CD4-positive, alpha-beta T cell (primary cell): ENCODE measurements at regions not wholly inside any gene's neighbourhood (a gene's known extent, or its start where the extent isn't known, plus 50 kb on each side); places are given as distances from the start of the nearest gene placed in this dataset.

Experiments
- ATAC-seq: fragments of 200-7000 bp; cut with Tn5 transposase; one replicate; pipeline ENCODE4 v1.10.0; 2022; ENCODE audit warnings: mild to moderate bottlenecking; ENCODE audit not compliant: poor library complexity
- CTCF ChIA-PET: fragments of 350-600 bp; sonication (Branson Sonifier 250); formaldehyde crosslinking; loops from one replicate; lab custom pipeline; 2021; ENCODE audit warnings: antibody characterized with exemption, inconsistent platforms; lab: Charles Lee
- POLR2A ChIA-PET: fragments of 350-600 bp; sonication (Branson Sonifier 250); formaldehyde crosslinking; loops from one replicate; lab custom pipeline; 2021; ENCODE audit warnings: antibody characterized with exemption, inconsistent platforms; lab: Charles Lee
- DNase-seq, 14 experiments: peaks; one replicate each; pipeline ENCODE4 v3.0.0-alpha.2; 2013 to 2020; ENCODE audit warnings: mixed read lengths in 2 of 14
- H3K27ac ChIP-seq, 2 donors: one replicate each; pipeline versions ENCODE4 v1.5.1 to v1.7.0; 2013; ENCODE audit warnings: low read length in 2 of 2, low read depth in 1 of 2, mild to moderate bottlenecking in 1 of 2
- H3K27me3 ChIP-seq, 2 experiments: 1 replicate in 1 of 2; 2 replicates in 1 of 2; pipeline versions ENCODE4 v1.6.1 to v1.7.0; 2013; ENCODE audit warnings: low read length in 2 of 2, control low read depth in 1 of 2, mild to moderate bottlenecking in 1 of 2, moderate library complexity in 1 of 2; ENCODE audit not compliant: insufficient read depth in 2 of 2, control insufficient read depth in 1 of 2
- H3K36me3 ChIP-seq: one replicate; pipeline ENCODE4 v1.6.1; 2013; ENCODE audit warnings: low read length, control low read depth; ENCODE audit not compliant: insufficient read depth
- H3K4me1 ChIP-seq: one replicate; pipeline ENCODE4 v1.6.1; 2013; ENCODE audit warnings: low read length, control low read depth; ENCODE audit not compliant: insufficient read depth
- H3K4me3 ChIP-seq: one replicate; pipeline ENCODE4 v1.5.1; 2013; ENCODE audit warnings: mild to moderate bottlenecking, low read length, moderate library complexity
- H3K9me3 ChIP-seq, 2 experiments: 1 replicate in 1 of 2; 2 replicates in 1 of 2; pipeline versions ENCODE4 v1.6.1 to v1.7.0; 2013; ENCODE audit warnings: low read length in 2 of 2, mild to moderate bottlenecking in 2 of 2, control low read depth in 1 of 2, moderate library complexity in 1 of 2; ENCODE audit not compliant: control insufficient read depth in 1 of 2, insufficient read depth in 1 of 2
- H3K27ac Mint-ChIP-seq: one replicate; pipeline ENCODE4 v1.8.0; 2020; ENCODE audit warnings: mixed read lengths
- H3K27me3 Mint-ChIP-seq: one replicate; pipeline ENCODE4 v1.8.0; 2021; ENCODE audit warnings: mixed read lengths
- H3K36me3 Mint-ChIP-seq: one replicate; pipeline ENCODE4 v1.8.0; 2021; ENCODE audit warnings: low read depth, mixed read lengths
- H3K4me1 Mint-ChIP-seq: one replicate; pipeline ENCODE4 v1.8.0; 2021; ENCODE audit warnings: low read depth, mixed read lengths
- H3K4me3 Mint-ChIP-seq: one replicate; pipeline ENCODE4 v1.8.0; 2020; ENCODE audit warnings: mild to moderate bottlenecking, mixed read lengths
- H3K9me3 Mint-ChIP-seq: one replicate; pipeline ENCODE4 v1.8.0; 2020; ENCODE audit warnings: mixed read lengths
- intact Hi-C, 2 experiments: fragments of 100-400 bp; cut with DNase I in 1 of 2; cut with micrococcal nuclease in 1 of 2; formaldehyde crosslinking; loops; one replicate each; pipeline versions ENCODE4 v1.15.1 to v1.9.0; 2023 to 2025; cut with DNase I, micrococcal nuclease
- TF ChIP-seq, protein P1 (sequence below): fragments of 200-600 bp; IDR thresholded peaks from one replicate; pipeline ENCODE4 v1.8.0; 2022; ENCODE audit warnings: antibody characterized with exemption, mild to moderate bottlenecking

DNA sequence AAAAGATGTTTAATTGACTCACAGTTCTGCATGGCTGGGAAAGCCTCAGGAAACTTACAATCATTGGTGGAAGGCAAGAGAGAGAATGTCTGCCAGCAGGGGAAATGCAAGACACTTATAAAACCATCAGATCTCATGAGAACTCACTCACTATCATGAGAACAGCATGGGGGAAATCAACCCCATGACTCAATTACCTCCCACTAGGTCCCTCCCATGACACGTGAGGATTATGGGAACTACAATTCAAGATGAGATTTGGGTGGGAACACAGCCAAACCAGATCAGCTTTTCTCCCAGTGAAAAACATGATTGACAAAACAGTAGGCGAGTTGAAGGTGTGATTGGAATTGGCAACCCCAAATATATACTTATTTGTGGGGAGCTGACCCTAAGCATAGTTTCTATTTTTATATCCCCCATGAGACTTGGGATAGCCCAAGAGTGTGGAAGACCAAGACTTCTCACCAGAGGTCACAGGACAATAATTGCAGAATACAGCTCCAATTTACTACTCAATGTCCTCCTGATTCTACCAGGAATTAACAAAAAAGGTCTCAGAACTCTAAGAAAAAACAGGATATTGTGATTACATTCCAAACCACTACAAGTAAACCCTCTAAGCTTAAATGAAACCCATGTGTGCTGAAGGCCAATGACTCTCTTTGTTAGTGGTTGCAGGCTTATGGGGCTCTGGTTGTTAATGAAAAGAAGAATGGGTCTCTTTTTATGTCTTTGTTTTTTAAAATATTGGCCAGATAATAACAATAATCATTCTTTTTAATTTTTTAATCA, 96.1 kb upstream of the PIK3C3 start:
- no peaks in the 10 kb centered on the region for H3K36me3 Mint-ChIP-seq
- TF ChIP-seq, protein P1, sequence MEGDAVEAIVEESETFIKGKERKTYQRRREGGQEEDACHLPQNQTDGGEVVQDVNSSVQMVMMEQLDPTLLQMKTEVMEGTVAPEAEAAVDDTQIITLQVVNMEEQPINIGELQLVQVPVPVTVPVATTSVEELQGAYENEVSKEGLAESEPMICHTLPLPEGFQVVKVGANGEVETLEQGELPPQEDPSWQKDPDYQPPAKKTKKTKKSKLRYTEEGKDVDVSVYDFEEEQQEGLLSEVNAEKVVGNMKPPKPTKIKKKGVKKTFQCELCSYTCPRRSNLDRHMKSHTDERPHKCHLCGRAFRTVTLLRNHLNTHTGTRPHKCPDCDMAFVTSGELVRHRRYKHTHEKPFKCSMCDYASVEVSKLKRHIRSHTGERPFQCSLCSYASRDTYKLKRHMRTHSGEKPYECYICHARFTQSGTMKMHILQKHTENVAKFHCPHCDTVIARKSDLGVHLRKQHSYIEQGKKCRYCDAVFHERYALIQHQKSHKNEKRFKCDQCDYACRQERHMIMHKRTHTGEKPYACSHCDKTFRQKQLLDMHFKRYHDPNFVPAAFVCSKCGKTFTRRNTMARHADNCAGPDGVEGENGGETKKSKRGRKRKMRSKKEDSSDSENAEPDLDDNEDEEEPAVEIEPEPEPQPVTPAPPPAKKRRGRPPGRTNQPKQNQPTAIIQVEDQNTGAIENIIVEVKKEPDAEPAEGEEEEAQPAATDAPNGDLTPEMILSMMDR = no peak
- H3K36me3 ChIP-seq = no peaks in the 10 kb centered on the region
- no peaks in the 10 kb centered on the region for H3K4me1 Mint-ChIP-seq
- ATAC-seq (no peak), DNase-seq (no peak)
- no peak overlapping the region for H3K4me3 ChIP-seq
- H3K27ac ChIP-seq = no peak overlapping the region
- ChIA-PET POLR2A (no interaction called here), CTCF (no interaction called here)
- H3K9me3 Mint-ChIP-seq = no peaks in the 10 kb centered on the region
- intact Hi-C loops = no loop called here
- no peak overlapping the region for H3K4me3 Mint-ChIP-seq
- no peak overlapping the region for H3K27ac Mint-ChIP-seq
- H3K27me3 Mint-ChIP-seq = peaks cover 5% of the 10 kb centered on the region
- no peaks in the 10 kb centered on the region for H3K27me3 ChIP-seq
- H3K4me1 ChIP-seq = no peaks in the 10 kb centered on the region
- no peaks in the 10 kb centered on the region for H3K9me3 ChIP-seq

DNA sequence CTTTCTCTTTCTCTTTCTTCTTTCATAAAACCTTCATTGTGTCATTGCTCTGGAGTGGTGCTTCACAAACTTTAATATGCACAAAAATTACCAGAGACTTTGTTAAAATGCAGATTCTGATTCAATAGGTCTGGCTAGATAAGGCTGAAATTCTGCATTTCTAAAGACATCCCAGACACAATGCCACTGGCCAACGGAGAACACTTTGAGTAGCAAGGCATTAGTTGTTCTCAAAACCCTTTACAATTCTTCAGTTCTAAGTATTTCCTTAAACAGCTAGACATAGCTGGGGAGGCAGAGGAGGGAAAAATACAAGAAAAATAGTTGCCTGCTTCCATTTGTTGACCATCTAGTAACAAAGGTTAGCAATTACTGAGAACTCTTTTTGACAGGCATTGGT, 101.8 kb upstream of the PIK3C3 start:
- DNase-seq (no peak), ATAC-seq (no peak)
- CTCF ChIA-PET = no interaction called here

DNA sequence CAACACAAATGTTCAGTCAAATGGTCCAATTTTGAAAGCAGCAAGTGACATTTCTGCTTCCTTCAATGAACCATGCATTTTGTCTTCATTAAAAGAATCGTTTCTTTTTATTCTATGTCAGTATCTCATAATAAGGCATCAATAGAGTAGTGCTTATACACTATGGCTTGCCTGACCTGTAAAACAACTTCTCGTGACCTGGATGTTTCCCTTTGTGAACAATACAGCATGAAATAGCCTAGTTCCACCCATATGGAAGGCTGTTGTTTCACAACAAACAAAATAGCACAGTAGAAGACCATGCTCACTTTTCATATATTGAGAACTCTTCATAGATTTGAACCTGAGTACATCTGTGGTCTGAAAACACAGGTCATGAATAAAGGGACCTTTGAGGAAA, 104.3 kb upstream of the PIK3C3 start:
- Histone ChIP-seq H3K27me3 (no peaks in the 10 kb centered on the region), H3K36me3 (no peaks in the 10 kb centered on the region), H3K27ac (no peak overlapping the region), H3K4me1 (no peaks in the 10 kb centered on the region), H3K9me3 (no peaks in the 10 kb centered on the region), H3K4me3 (no peak overlapping the region)
- ChIA-PET CTCF (no interaction called here), POLR2A (no interaction called here)
- ATAC-seq = no peak
- no peak for DNase-seq
- peaks cover 19% of the 10 kb centered on the region for H3K27me3 Mint-ChIP-seq
- H3K4me1 Mint-ChIP-seq = no peaks in the 10 kb centered on the region
- TF ChIP-seq, protein P1 = no peak
- H3K27ac Mint-ChIP-seq = no peak overlapping the region
- no peaks in the 10 kb centered on the region for H3K36me3 Mint-ChIP-seq
- intact Hi-C loops = no loop called here
- H3K9me3 Mint-ChIP-seq = no peaks in the 10 kb centered on the region
- H3K4me3 Mint-ChIP-seq = no peak overlapping the region

More for the DNA sequence above, 101.8 kb upstream of the PIK3C3 start:
- H3K27me3 Mint-ChIP-seq = peaks cover 13% of the 10 kb centered on the region
- no peaks in the 10 kb centered on the region for H3K9me3 Mint-ChIP-seq
- intact Hi-C loops = no loop called here
- Histone ChIP-seq H3K27ac (no peak overlapping the region), H3K9me3 (no peaks in the 10 kb centered on the region), H3K27me3 (no peaks in the 10 kb centered on the region), H3K4me1 (no peaks in the 10 kb centered on the region), H3K36me3 (no peaks in the 10 kb centered on the region), H3K4me3 (no peak overlapping the region)
- POLR2A ChIA-PET = no interaction called here
- H3K4me3 Mint-ChIP-seq = no peak overlapping the region
- H3K27ac Mint-ChIP-seq = no peak overlapping the region
- TF ChIP-seq, protein P1 = no peak
- no peaks in the 10 kb centered on the region for H3K4me1 Mint-ChIP-seq
- no peaks in the 10 kb centered on the region for H3K36me3 Mint-ChIP-seq
